ENCODE measurements at regions not wholly inside any gene's neighbourhood (a gene's known extent, or its start where the extent isn't known, plus 50 kb on each side); places are given as distances from the start of the nearest gene placed in this dataset.
A peak's percentile ranks its signal among the peaks of the same experiment; 100 is the strongest.

DNA sequence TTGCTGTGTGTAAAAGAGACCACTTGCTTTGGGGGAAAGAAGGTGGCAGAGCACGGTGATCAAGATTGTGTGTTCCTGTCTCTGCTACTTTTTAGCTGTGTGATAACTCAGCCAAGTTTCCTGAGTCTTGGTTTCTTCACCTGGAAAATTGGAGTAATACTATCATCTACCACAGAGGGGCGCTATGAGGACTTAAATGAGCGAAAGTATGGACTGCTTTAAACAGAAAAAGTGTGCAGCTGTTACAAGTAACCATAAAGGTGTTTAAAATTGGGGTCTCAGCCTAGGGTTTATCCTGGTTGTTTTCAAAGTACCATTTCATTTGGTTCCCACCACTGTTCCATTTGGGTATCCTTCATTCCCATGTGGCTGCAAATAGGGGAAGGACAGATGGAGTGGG lies 65.9 kb upstream of the WSCD2 start:
- DNase-seq = no peak
- no peaks in the 10 kb centered on the region for H3K36me3 ChIP-seq (replicated peaks in 1 of 2)
- no peak overlapping the region for H3K4me3 ChIP-seq
- H3K27ac ChIP-seq = no peak overlapping the region
- intact Hi-C loops (cut with DNase I) = no loop called here
- 11 to 13% (median 12%) methylated on average over 3 of the region's 3 CpGs for WGBS, 4 donors
- peaks cover 9% of the 10 kb centered on the region for H3K27me3 ChIP-seq
- H3K4me1 ChIP-seq (replicated peaks in 1 of 2) = no peaks in the 10 kb centered on the region
- TF ChIP-seq, protein P1, sequence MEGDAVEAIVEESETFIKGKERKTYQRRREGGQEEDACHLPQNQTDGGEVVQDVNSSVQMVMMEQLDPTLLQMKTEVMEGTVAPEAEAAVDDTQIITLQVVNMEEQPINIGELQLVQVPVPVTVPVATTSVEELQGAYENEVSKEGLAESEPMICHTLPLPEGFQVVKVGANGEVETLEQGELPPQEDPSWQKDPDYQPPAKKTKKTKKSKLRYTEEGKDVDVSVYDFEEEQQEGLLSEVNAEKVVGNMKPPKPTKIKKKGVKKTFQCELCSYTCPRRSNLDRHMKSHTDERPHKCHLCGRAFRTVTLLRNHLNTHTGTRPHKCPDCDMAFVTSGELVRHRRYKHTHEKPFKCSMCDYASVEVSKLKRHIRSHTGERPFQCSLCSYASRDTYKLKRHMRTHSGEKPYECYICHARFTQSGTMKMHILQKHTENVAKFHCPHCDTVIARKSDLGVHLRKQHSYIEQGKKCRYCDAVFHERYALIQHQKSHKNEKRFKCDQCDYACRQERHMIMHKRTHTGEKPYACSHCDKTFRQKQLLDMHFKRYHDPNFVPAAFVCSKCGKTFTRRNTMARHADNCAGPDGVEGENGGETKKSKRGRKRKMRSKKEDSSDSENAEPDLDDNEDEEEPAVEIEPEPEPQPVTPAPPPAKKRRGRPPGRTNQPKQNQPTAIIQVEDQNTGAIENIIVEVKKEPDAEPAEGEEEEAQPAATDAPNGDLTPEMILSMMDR (IDR thresholded peaks at IDR 0.05) = peak in 3 of 6 experiments; percentile 7 to 18 (median 16)
- no peak for TF ChIP-seq POLR2A (IDR thresholded peaks at IDR 0.05)
- no peaks in the 10 kb centered on the region for H3K9me3 ChIP-seq (replicated peaks in 1 of 3)

DNA sequence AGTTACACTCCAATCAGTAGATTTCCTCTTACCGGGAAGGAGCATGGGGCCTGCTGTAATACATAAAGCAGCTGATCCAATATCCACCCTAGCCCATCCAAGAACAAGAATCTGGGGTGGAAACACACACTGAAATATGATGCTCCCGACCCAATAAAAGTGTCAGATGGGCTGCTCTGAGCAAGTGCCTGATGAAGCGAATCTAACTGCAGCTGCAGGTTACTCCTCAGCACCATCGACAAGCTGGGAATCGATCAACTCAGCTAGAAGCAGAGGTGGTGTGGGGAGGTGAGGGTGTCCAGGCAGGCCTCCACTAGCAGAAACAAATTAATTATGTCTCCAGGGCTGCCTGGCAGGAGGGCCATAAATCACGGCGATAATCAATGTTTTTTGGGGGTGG lies 64.0 kb upstream of the WSCD2 start:
- Histone ChIP-seq H3K4me1 (replicated peaks in 1 of 2) (no peaks in the 10 kb centered on the region), H3K27ac (no peak overlapping the region), H3K27me3 (peaks cover 6% of the 10 kb centered on the region), H3K9me3 (replicated peaks in 1 of 3) (no peaks in the 10 kb centered on the region), H3K4me3 (no peak overlapping the region), H3K36me3 (replicated peaks in 1 of 2) (no peaks in the 10 kb centered on the region)
- intact Hi-C loops (cut with DNase I) = no loop called here
- TF ChIP-seq, protein P1 (IDR thresholded peaks at IDR 0.05) = no peak
- TF ChIP-seq POLR2A (IDR thresholded peaks at IDR 0.05) = no peak
- WGBS, 4 donors = 50 to 63% (median 52%) methylated on average over 7 of the region's 7 CpGs
- no peak for DNase-seq

DNA sequence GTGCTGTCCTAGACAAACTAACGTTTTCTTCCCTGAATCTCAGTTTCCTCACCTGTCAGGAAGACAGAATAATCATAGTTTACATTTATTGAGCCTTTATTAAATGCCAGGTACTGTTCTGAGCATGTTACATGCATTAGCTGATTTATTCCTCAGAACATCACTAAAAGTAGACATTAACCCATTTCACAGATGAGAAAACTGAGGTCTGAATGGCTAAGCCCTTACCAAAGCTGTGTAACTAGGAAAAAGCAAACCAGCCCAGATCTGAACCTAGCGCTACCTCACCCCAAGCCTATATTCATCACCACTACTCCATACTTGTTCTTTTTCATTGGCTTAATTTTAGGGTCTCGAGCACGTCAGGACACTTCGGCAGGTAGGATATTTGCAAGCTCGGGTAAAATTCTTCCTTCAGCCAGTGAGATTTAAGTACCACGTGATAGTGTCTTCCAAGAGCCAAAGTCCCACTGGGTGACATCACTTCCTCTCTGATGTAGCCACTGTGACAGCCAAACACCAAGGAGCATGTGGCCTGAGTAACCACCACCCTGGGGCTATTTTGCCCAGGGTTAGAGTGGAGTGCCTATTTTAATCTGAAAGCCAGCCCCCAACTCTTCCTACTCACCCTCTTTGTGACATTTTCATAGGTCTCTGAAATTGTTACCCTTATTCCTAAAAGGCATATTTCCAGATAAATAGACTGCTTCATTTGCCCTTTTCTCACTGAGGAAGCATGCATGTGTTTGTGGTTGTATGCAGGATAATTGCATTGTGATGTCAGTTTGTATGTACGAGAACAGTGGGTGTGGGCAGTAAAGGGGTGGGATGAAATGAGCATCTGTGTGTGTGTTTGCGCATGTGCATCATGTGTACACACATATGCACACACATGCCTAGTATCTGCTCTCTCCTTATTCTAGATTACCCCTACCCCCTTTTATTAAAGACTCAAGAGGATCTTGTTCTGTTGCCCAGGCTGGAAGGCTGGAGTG lies 62.2 kb upstream of the WSCD2 start:
- TF ChIP-seq POLR2A (IDR thresholded peaks at IDR 0.05) = no peak
- TF ChIP-seq, protein P1 (IDR thresholded peaks at IDR 0.05) = no peak
- WGBS, 4 donors = 63 to 72% (median 66%) methylated on average over 9 of the region's 9 CpGs

DNA sequence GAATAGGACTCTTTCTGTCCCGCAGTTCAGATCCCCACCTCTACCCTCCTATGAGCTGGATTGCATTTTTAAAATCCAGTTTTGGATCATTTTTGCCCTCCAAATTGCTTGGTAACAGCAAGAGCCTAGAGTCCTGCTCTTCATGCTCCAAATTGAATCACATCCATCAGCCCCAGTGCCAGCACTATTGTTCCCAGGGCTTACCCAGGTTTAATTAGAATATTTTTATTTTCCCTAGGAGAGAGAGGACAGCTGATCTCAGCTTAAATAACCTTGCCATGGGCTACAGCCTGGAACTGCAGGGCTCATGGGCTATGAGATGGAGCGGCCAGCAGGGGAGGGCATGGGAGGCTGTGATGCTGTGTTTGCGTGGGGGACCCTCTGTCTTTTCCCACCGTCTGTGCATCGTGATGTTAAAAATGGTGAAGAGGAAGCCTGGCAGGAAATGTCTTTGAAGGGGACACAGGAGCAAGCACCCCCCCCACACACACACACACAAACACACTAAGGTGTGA lies 59.4 kb upstream of the WSCD2 start:
- H3K4me1 ChIP-seq (replicated peaks in 1 of 2) = no peaks in the 10 kb centered on the region
- no peaks in the 10 kb centered on the region for H3K36me3 ChIP-seq (replicated peaks in 1 of 2)
- intact Hi-C loops (cut with DNase I) = no loop called here
- DNase-seq = no peak
- H3K9me3 ChIP-seq (replicated peaks in 1 of 3) = no peaks in the 10 kb centered on the region
- no peak overlapping the region for H3K4me3 ChIP-seq
- TF ChIP-seq POLR2A (IDR thresholded peaks at IDR 0.05) = no peak
- TF ChIP-seq, protein P1 (IDR thresholded peaks at IDR 0.05) = no peak
- H3K27ac ChIP-seq = no peak overlapping the region
- H3K27me3 ChIP-seq = no peaks in the 10 kb centered on the region
- WGBS, 4 donors = 37 to 52% (median 47%) methylated on average over 5 of the region's 5 CpGs

More for the DNA sequence above, 62.2 kb upstream of the WSCD2 start:
- Histone ChIP-seq H3K27ac (no peak overlapping the region), H3K4me3 (no peak overlapping the region), H3K27me3 (peaks cover 4% of the 10 kb centered on the region), H3K36me3 (replicated peaks in 1 of 2) (no peaks in the 10 kb centered on the region), H3K9me3 (replicated peaks in 1 of 3) (no peaks in the 10 kb centered on the region), H3K4me1 (replicated peaks in 1 of 2) (no peaks in the 10 kb centered on the region)
- intact Hi-C loops (cut with DNase I) = no loop called here
- no peak for DNase-seq

Data from adrenal gland (tissue), 9 donors.